GM12875 (cell line): ENCODE measurements at regions not wholly inside any gene's neighbourhood (a gene's known extent, or its start where the extent isn't known, plus 50 kb on each side); places are given as distances from the start of the nearest gene placed in this dataset.
"Not testable (repeated sequence)": the region's sequence is repeated elsewhere in the genome, so short reads cannot be mapped to it uniquely, and the experiment has no call there.

Source experiments
- H3K4me3 ChIP-seq: one replicate; pipeline ENCODE4 v1.5.1; 2011; ENCODE audit warnings: low read depth, low read length, control low read depth
- TF ChIP-seq, protein P1 (sequence below): IDR thresholded peaks from 2 replicates; pipeline ENCODE4 v1.5.1; 2011; ENCODE audit warnings: low read depth, mild to moderate bottlenecking, control low read depth, inconsistent platforms, low read length, moderate library complexity, borderline replicate concordance; ENCODE audit not compliant: insufficient read depth

DNA sequence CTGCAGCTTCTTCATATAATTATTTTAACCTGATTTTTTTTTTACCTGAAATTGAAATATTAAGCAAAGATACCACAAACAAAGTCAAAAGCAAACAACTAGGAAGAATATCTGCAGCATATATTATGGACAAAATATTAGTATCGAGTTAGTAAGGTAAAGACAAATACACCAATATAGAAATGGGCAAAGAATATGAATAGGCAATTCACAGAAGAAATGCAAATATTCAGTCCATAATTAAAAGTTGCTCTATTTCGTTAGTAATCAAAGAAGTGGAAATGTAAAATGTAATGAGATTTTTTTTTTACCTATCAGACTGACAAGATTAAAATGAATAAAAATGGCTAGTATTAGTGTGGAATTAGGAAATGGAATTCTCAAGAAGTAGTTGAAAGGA is 121.5 kb downstream of the CD83 start:
- no peak overlapping the region for H3K4me3 ChIP-seq
- TF ChIP-seq, protein P1, sequence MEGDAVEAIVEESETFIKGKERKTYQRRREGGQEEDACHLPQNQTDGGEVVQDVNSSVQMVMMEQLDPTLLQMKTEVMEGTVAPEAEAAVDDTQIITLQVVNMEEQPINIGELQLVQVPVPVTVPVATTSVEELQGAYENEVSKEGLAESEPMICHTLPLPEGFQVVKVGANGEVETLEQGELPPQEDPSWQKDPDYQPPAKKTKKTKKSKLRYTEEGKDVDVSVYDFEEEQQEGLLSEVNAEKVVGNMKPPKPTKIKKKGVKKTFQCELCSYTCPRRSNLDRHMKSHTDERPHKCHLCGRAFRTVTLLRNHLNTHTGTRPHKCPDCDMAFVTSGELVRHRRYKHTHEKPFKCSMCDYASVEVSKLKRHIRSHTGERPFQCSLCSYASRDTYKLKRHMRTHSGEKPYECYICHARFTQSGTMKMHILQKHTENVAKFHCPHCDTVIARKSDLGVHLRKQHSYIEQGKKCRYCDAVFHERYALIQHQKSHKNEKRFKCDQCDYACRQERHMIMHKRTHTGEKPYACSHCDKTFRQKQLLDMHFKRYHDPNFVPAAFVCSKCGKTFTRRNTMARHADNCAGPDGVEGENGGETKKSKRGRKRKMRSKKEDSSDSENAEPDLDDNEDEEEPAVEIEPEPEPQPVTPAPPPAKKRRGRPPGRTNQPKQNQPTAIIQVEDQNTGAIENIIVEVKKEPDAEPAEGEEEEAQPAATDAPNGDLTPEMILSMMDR: no peak

GRCh38 chr6:14240411-14241166 is 123.0 kb downstream of the CD83 start:
- no peak overlapping the region for H3K4me3 ChIP-seq
- TF ChIP-seq, protein P1: no peak

- TF ChIP-seq, protein P1: no peak
- no peak overlapping the region for H3K4me3 ChIP-seq
Measured at GRCh38 chr6:14241255-14242070, 123.9 kb downstream of the CD83 start.

- H3K4me3 ChIP-seq: not testable (repeated sequence)
Measured at GRCh38 chr6:14242912-14243311, 125.3 kb downstream of the CD83 start.

GRCh38 chr6:14243597-14243996 is 126.0 kb downstream of the CD83 start:
- TF ChIP-seq, protein P1: no peak
- H3K4me3 ChIP-seq: no peak overlapping the region

DNA sequence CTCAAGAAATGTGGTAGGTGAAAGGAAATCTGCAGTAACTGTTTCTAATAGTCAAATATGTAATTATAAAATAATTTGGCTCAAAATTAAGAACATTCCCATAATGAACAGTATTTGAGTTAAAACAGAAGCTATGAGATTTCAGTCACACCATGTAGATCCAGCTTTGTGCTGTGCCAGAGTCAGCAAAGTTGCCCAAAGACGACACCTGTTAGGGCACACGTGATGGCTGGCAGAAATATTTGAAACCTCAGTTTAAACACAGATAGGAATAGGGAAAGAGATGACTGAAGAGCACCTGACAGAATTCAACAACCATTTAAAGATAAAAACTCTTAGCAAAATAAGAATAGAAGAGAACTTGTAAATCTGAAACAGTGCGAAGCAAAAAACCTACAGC is 129.3 kb downstream of the CD83 start:
- H3K4me3 ChIP-seq: no peak overlapping the region
- TF ChIP-seq, protein P1: no peak

DNA sequence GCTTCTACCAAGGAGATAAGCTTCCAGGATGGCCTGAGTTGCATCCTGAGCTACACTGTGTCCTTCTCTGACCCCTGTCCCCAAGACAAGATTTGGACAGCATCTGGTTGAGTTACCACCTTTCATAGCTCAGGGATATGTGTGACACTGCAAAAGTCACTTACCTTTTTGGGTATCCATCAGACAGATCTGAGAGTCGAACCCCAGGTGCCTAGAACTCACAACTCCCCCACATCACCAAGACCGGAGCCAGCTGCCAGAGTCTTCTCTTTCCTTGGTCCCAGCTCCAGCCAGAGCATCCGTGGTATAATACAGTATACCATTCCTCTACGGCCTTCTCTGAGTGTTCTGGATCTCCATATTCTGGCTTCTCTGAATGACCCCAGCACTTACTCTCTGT is 133.0 kb downstream of the CD83 start:
- TF ChIP-seq, protein P1: no peak

More for the DNA sequence above, 133.0 kb downstream of the CD83 start:
- no peak overlapping the region for H3K4me3 ChIP-seq
